GM11168 (cell line): ENCODE measurements at regions not wholly inside any gene's neighbourhood (a gene's known extent, or its start where the extent isn't known, plus 50 kb on each side); places are given as distances from the start of the nearest gene placed in this dataset.
"Not testable (repeated sequence)": the region's sequence is repeated elsewhere in the genome, so short reads cannot be mapped to it uniquely, and the experiment has no call there.

Experiments used
- in situ Hi-C: fragments of 300-500 bp; cut with MboI; formaldehyde crosslinking; loops from one replicate; pipeline ENCODE4 v1.12.0; 2022; ENCODE audit warnings: low sequenced_read_pairs; ENCODE audit not compliant: unreplicated experiment

DNA sequence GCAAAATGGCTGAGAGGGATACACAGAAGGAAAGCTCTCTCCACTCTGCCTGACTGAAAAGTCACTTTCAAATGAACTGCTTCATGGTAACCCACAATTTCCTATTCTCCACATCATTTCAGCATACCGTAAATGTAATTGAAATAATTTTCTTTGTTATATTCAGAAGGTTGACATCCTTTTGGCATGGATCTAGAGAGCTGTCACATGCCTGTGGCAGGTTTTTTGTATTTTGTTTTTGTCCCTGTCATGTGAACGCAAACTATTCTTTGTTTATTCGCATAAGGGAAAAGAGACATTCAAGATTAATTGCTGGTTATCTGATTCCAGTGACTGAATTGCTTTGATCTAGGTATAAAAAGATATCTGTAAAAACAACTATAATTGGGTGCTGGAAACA lies 1808.1 kb downstream of the NCAM2 start:
- in situ Hi-C loops, result no loop called here

- in situ Hi-C loops, result no loop called here
These were observed 1815.0 kb downstream of the NCAM2 start for GRCh38 chr21:22813201-22813600.

DNA sequence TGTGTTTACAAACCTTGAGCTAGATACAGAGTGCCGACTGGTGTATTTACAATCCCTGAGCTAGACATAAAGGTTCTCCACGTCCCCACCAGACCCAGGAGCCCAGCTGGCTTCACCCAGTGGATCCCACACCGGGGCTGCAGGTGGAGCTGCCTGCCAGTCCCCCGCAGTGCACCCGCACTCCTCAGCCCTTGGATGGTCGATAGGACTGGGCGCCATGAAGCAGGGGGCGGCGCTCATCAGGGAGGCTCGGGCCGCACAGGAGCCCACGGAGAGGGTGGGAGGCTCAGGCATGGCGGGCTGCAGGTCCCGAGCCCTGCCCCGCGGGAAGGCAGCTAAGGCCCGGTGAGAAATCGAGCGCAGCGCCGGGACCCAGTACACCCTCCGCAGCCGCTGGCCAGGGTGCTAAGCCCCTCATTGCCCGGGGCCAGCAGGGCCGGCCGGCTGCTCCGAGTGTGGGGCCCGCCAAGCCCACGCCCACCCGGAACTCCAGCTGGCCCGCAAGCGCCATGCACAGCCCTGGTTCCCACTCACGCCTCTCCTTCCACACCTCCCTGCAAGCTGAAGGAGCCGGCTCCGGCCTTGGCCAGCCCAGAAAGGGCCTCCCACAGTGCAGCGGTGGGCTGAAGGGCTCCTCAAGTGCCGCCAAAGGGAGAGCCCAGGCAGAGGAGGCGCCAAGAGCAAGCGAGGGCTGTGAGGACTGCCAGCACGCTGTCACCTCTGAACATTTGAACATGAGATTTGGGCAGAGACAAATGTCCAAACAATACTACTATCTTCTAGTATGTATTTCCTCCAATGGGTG lies 1820.7 kb downstream of the NCAM2 start:
- in situ Hi-C loops, result not testable (repeated sequence)

GRCh38 chr21:22827422-22827821 lies 1829.2 kb downstream of the NCAM2 start:
- in situ Hi-C loops, result no loop called here

- in situ Hi-C loops, result no loop called here
These were observed 1844.7 kb downstream of the NCAM2 start for GRCh38 chr21:22842875-22843274.

DNA sequence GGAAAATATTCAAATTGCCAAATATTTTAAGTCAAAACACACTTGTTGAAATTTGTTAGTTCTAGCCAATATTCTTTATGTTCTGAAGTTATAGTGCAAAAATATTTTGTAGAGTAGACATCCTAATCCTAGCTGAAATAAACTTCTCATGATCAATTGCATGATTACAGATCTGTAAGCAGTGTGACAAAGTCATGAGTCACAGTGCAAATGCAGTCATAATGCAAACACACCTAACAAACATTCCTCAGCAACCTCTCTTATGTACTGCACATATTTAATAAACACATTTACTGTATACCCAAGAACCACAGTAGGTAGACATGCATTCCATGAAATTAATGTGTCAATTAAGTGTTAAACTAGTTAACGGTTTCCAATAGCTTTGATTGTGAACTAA lies 1857.4 kb downstream of the NCAM2 start:
- in situ Hi-C loops, result no loop called here

DNA sequence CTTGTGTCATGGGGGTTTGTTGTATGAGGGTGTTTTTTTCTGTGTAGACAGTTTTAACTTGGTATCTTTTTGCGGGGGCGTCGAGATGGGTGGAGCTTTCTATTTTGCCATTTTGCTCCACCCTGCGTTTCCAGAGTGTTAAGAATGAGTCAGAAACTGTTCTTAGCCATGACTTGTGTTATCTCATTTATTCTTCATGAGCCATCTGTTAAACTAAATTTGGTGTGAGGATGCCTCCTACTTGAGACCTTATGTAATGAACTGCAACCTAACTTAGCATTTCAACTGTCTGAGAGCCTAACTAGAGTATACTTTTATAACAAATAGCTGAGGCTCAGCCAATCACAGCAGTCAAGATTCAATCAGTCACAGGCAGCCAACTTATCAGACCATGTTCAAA lies 1873.5 kb downstream of the NCAM2 start:
- in situ Hi-C loops, result no loop called here

GRCh38 chr21:22880573-22880972 lies 1882.4 kb downstream of the NCAM2 start:
- in situ Hi-C loops, result no loop called here

DNA sequence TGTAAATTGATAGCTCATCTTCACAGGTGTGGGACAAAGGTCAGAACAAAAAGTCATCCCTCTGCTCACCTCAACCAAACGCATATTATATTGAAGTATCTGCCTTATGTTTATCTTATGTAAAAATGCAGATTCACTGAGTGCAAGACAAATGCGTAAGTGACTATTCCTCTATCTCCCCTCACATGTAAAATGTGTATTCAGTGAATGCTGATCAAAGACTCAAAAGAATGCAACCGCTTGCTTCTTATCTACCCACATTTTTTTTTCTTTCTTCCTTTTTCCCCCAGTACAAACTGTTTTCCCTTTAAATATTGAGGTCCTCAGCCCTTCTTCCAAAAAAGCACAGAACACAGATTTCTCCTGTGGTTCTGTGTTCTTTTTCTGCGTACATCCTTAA lies 1882.9 kb downstream of the NCAM2 start:
- in situ Hi-C loops, result no loop called here

DNA sequence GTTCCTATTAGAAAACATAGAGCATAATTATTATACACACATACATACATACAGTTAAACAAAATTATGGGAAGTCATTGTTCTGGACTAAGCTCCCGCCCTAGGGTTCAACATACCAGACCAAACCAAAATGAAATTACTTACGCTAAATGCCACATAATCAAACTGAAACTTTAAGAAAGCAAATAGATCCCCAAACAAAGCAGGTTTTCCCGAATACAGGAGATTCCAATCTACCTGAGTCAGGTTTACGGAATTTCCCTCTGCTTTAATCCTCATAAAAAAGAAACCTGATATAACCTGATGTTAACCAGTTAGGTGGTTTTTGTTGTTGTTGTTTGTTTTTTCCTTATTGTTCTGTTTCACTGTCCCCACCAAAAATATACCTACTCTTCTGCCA lies 1886.9 kb downstream of the NCAM2 start:
- in situ Hi-C loops, result no loop called here

DNA sequence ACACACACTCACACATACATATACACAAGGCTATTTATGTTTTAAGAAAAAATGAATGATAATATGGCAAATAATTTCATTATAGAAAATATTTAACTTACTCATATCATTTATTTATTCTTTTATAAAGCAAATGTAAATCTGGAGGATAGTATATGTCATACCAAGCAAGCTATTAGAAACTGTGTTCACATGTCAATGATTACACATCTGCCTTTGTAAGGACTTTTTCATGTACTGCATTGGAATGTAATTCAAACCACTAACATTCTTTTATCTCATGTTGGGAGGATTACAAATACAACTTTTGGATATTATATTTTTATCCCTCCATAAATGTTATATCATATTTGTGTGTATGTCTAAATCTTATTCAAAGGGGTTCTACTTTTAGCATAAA lies 1887.4 kb downstream of the NCAM2 start:
- in situ Hi-C loops, result no loop called here

DNA sequence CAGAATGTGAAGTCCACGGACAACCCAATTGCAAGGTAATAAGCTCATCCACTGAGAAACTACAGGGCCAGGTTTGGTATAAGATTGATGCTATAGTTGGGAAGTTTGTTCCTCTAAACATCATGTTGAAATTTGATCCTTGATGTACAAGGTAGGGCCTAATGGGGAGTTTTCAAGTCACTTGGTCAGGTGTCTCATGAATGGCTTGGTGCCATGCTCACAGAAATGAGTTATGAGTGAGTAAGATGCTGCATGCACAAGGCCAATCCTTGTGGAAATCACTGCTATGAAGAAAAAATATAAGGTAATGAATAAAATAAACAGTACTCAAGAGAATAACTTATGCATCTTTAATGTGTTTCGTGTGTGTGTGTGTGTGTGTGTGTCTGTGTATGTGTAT lies 1891.2 kb downstream of the NCAM2 start:
- in situ Hi-C loops, result no loop called here

GRCh38 chr21:22890656-22891055 lies 1892.4 kb downstream of the NCAM2 start:
- in situ Hi-C loops, result no loop called here

GRCh38 chr21:22892028-22892427 lies 1893.8 kb downstream of the NCAM2 start:
- in situ Hi-C loops, result no loop called here

DNA sequence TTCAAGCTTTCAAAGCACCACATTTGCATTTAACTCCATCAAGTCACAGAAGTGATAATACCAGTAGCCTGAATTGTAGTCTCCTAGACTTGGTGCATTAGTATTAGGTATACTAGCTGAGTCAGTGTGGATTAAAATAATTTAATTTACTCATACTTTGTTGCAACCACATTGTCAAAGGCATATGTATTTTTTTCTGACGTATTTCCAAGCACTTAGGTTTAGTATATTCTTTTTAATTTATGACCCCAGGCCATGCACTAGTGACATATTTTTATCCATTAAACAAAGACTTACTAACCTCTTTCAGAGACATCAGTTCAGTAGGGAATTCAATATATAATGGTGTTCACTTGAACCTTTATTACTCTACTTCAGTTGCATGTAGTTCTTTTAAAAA lies 1894.5 kb downstream of the NCAM2 start:
- in situ Hi-C loops, result no loop called here

- in situ Hi-C loops, result no loop called here
These were observed 1899.9 kb downstream of the NCAM2 start for GRCh38 chr21:22898051-22898665.

DNA sequence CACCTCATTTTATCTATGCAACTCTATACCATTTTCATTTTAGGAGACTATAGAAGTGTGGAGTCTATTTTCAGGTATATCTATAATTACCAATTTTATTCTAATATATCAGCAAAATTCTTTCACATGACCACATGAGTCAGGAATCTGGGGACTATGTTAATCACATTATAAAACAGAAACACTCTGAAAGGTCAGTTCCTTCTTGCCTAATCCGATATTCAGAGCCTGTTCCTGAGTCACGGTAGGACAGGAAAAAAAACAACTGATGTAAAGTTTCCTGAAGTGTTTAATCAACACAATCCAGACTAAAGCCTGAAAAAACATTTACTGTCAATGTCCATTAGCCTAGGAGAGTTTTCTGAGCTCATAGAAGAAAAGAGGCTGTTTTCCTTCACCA lies 1902.3 kb downstream of the NCAM2 start:
- in situ Hi-C loops, result no loop called here

GRCh38 chr21:22903851-22904250 lies 1905.6 kb downstream of the NCAM2 start:
- in situ Hi-C loops, result no loop called here

GRCh38 chr21:22904385-22904784 lies 1906.2 kb downstream of the NCAM2 start:
- in situ Hi-C loops, result no loop called here

DNA sequence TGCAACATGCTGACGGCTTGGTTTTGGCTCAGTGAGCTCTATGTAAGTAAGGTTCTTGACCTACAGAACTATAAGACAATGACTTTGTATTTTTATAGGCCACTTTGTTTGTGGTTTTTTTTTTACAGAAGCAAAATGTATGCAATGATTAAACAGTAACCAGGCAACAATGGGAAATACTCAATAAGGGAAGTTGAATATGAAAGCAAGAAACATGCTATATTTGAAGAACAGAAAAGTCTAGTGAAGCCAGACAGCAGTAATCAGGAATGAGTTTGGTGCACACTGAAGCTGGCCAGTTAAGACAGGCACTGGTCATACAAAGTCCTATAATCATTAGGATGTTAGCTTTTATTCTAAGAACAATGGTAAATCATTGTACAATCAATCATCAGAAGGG lies 1926.8 kb downstream of the NCAM2 start:
- in situ Hi-C loops, result no loop called here

- in situ Hi-C loops, result no loop called here
These were observed 1929.3 kb downstream of the NCAM2 start for GRCh38 chr21:22927469-22927868.
